22Rv1 (cell line): ENCODE measurements at regions not wholly inside any gene's neighbourhood (a gene's known extent, or its start where the extent isn't known, plus 50 kb on each side); places are given as distances from the start of the nearest gene placed in this dataset.

Experiments
- H3K27ac ChIP-seq: fragments of 450-650 bp; 2 replicates; pipeline ENCODE4 v1.5.1; 2017
- ZFX ChIP-seq: fragments of 450-650 bp; IDR thresholded peaks from 2 replicates; pipeline ENCODE4 v1.6.1; 2017; ENCODE audit warnings: antibody characterized with exemption, borderline replicate concordance
- TF ChIP-seq, protein P1 (sequence below): fragments of 450-650 bp; IDR thresholded peaks from 2 replicates; pipeline ENCODE4 v1.5.1; 2017; ENCODE audit warnings: mild to moderate bottlenecking

DNA sequence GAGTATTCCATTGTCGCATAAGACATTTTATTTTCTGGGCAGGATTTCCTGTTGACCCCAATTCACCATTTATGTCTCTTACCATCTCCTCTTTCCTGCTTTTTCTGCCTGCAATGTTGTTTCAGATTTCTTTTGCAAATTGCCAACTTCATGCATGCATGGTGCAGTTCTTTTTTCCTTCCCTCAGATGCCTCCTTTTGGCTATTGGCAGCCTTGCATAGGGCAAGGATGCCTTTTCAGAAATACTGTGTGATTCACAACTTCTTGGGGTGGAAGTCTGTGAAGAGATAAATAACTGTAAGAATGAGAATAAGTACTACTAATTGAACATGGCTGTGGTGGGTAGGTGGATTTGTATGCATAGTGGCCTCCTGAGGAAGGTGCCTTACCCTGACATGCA, 116.7 kb downstream of the SOX4 start:
- H3K27ac ChIP-seq: no peak overlapping the region
- TF ChIP-seq ZFX: no peak
- TF ChIP-seq, protein P1, sequence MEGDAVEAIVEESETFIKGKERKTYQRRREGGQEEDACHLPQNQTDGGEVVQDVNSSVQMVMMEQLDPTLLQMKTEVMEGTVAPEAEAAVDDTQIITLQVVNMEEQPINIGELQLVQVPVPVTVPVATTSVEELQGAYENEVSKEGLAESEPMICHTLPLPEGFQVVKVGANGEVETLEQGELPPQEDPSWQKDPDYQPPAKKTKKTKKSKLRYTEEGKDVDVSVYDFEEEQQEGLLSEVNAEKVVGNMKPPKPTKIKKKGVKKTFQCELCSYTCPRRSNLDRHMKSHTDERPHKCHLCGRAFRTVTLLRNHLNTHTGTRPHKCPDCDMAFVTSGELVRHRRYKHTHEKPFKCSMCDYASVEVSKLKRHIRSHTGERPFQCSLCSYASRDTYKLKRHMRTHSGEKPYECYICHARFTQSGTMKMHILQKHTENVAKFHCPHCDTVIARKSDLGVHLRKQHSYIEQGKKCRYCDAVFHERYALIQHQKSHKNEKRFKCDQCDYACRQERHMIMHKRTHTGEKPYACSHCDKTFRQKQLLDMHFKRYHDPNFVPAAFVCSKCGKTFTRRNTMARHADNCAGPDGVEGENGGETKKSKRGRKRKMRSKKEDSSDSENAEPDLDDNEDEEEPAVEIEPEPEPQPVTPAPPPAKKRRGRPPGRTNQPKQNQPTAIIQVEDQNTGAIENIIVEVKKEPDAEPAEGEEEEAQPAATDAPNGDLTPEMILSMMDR: no peak

DNA sequence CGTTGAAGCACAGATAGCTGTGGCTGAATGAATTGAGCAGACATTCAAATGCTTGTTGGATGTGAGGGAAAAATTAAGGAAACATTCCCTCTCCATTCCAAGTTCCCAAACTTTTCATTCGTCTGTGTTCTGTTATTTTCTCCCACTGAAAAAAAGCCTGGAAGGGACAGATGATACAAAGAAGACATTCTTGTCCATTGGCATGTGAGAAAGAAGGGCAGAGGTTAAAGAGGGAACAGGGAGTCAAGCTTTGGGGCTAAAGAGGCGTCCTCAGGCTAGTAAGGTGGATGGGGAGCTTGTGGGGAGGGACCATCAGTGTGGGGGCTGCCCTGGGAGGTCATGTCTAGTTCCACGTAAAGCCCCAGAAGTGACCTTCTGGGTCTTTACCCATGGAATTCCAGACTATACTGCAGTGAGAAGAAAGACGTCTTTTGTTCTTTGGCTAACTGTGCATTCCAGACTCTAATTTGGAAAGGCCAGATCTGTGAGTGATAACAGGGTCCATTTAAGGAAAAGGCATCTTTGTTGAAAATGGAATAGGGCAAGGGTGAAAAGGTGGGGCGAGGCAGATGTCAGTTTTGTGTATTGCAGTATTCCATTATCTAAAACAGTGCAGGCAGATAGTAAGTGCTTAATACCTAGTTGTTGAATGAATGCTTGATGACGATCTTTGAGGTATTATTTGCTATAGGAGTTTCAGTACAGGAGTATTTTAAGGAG, 117.5 kb downstream of the SOX4 start:
- TF ChIP-seq, protein P1: no peak
- TF ChIP-seq ZFX: no peak

DNA sequence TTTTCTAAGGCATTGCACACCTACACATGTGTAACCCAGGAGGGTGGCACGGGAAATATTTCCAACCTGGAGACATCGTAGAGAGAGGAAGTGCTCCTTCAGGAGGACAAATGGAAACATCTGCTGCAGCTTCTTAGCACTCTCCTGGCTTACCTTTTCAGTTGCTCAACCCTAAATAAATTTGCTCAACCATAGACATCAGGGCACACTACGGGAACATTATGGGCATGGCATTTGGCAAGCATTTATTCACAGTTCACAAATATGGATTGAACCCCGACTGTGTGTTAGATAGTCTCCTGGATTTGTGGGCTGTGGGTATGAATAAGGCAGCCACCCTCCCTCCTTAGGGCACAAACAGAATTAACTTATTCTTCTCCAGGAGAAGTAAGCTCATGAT, 118.7 kb downstream of the SOX4 start:
- TF ChIP-seq ZFX: no peak
- TF ChIP-seq, protein P1: no peak
- no peak overlapping the region for H3K27ac ChIP-seq

More for the DNA sequence above, 117.5 kb downstream of the SOX4 start:
- H3K27ac ChIP-seq: no peak overlapping the region

DNA sequence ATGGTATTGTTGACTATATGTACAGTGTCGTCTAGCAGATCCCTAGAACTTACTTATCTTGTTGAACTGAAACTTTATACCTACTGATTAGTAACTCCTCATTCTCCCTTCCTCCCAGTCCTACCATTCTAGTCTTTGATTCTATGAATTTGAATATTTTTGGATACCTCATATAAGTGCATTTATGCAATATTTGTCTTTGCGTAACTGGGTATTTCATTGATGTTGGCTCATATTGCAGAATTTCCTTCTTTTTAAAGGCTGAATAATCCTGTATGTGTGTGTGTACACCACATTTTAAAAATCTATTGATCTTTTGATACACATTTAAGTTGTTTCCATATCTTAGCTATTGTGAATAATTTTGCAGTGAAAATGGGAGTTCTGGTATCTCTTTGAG, 119.9 kb downstream of the SOX4 start:
- TF ChIP-seq, protein P1: no peak
- TF ChIP-seq ZFX: no peak
- H3K27ac ChIP-seq: no peak overlapping the region

DNA sequence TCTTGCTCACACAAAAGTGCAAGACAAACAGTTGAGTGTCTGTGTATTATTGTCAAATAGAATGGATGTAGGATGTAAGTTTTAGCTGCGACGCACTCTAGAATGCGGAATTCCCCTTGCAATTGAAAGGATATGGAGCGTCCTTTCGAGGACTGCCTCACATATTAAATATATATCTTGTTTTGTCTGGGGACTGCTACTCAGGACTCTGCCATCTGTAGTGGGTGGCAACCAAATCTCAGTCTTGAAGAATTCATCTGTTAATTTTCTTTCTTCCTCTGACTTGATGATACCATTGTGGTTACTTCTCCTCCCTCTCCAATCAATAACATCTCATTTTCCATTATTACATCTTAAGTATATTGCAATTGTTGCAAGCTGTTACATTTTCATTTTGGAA, 121.6 kb downstream of the SOX4 start:
- TF ChIP-seq ZFX: no peak
- TF ChIP-seq, protein P1: no peak

DNA sequence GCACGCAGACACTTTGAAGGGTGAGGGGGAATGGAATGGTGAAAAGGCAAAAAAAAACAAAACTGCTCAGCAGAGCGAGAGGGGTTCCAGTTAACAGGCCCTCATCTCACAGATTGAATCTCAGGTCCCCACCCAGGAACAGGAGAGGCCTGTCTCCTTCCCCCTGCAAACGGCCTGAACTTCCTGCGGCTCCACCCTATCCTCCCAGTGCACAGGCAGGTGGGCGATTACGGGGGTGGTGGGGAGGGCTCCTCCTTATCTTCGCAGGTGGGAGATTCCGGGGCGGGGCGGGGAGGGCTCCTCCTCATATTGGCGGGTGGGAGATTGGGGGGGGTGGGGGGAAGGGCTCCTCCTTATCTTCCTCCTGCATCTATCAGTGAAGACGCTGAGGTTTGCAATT, 129.0 kb downstream of the SOX4 start:
- H3K27ac ChIP-seq: no peak overlapping the region
- no peak for TF ChIP-seq ZFX
- TF ChIP-seq, protein P1: no peak

More for the DNA sequence above, 121.6 kb downstream of the SOX4 start:
- no peak overlapping the region for H3K27ac ChIP-seq

DNA sequence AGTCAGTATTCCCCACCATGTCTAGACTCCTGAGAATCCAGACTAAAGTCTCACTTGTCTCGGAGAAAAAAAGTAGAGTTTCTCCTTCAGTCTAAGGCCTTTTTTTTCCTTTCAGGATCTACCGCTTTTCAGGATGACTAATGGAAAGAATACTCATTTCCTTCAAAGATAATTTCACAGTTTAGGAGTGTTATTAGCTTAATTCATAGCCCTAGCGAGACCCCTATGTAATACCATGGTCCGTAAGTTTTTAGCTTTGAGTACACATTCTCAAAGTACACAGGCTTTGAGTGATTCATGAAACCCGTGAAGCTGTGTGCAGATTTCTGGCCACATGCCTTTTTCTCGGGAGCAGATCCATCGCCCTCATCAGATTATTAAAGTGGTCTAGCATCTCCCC, 133.1 kb downstream of the SOX4 start:
- TF ChIP-seq, protein P1: no peak
- TF ChIP-seq ZFX: no peak

More for the DNA sequence above, 133.1 kb downstream of the SOX4 start:
- no peak overlapping the region for H3K27ac ChIP-seq
